Rectal smooth muscle tissue (tissue), 1 donor: ENCODE measurements at regions not wholly inside any gene's neighbourhood (a gene's known extent, or its start where the extent isn't known, plus 50 kb on each side); places are given as distances from the start of the nearest gene placed in this dataset.
"Not testable (repeated sequence)": the region's sequence is repeated elsewhere in the genome, so short reads cannot be mapped to it uniquely, and the experiment has no call there.

ENCODE experiments used
- H3K27ac ChIP-seq: one replicate; pipeline ENCODE4 v1.7.0; 2013; ENCODE audit warnings: low read depth, low read length, inconsistent platforms
- H3K27me3 ChIP-seq: one replicate; pipeline ENCODE4 v1.7.0; 2013; ENCODE audit warnings: low read length; ENCODE audit not compliant: control insufficient read depth, insufficient read depth
- H3K36me3 ChIP-seq: one replicate; pipeline ENCODE4 v1.7.0; 2013; ENCODE audit warnings: low read length; ENCODE audit not compliant: control insufficient read depth, insufficient read depth
- H3K4me1 ChIP-seq: one replicate; pipeline ENCODE4 v1.7.0; 2013; ENCODE audit warnings: low read length; ENCODE audit not compliant: control insufficient read depth, insufficient read depth
- H3K4me3 ChIP-seq: one replicate; pipeline ENCODE4 v1.7.0; 2013; ENCODE audit warnings: low read length
- H3K9ac ChIP-seq: one replicate; pipeline ENCODE4 v1.7.0; 2013; ENCODE audit warnings: low read length

- no peaks in the 10 kb centered on the region for H3K4me1 ChIP-seq
- H3K27ac ChIP-seq: no peak overlapping the region
- H3K4me3 ChIP-seq: no peak overlapping the region
- H3K9ac ChIP-seq: no peak overlapping the region
- H3K36me3 ChIP-seq: no peaks in the 10 kb centered on the region
- H3K27me3 ChIP-seq: no peaks in the 10 kb centered on the region
Measured at GRCh38 chr2:15756882-15757819, 165.5 kb downstream of the DDX1 start.

- no peaks in the 10 kb centered on the region for H3K4me1 ChIP-seq
- no peaks in the 10 kb centered on the region for H3K36me3 ChIP-seq
Measured at GRCh38 chr2:15757820-15758586, 166.3 kb downstream of the DDX1 start.

GRCh38 chr2:15758848-15759247, 167.2 kb downstream of the DDX1 start:
- H3K4me3 ChIP-seq: no peak overlapping the region
- no peak overlapping the region for H3K9ac ChIP-seq
- H3K36me3 ChIP-seq: no peaks in the 10 kb centered on the region
- no peaks in the 10 kb centered on the region for H3K27me3 ChIP-seq
- H3K4me1 ChIP-seq: no peaks in the 10 kb centered on the region
- H3K27ac ChIP-seq: no peak overlapping the region

More at GRCh38 chr2:15757820-15758586, 166.3 kb downstream of the DDX1 start:
- H3K4me3 ChIP-seq: no peak overlapping the region
- H3K27ac ChIP-seq: no peak overlapping the region
- no peaks in the 10 kb centered on the region for H3K27me3 ChIP-seq
- no peak overlapping the region for H3K9ac ChIP-seq

GRCh38 chr2:15759385-15759784, 167.7 kb downstream of the DDX1 start:
- no peaks in the 10 kb centered on the region for H3K36me3 ChIP-seq
- no peak overlapping the region for H3K27ac ChIP-seq
- no peaks in the 10 kb centered on the region for H3K27me3 ChIP-seq
- H3K9ac ChIP-seq: no peak overlapping the region
- H3K4me3 ChIP-seq: no peak overlapping the region
- H3K4me1 ChIP-seq: no peaks in the 10 kb centered on the region

- not testable (repeated sequence) for H3K4me1 ChIP-seq, H3K4me3 ChIP-seq, H3K27ac ChIP-seq, H3K27me3 ChIP-seq, H3K36me3 ChIP-seq, H3K9ac ChIP-seq
Measured at GRCh38 chr2:15759791-15760190, 168.1 kb downstream of the DDX1 start.

GRCh38 chr2:15760232-15760910, 168.7 kb downstream of the DDX1 start:
- H3K4me3 ChIP-seq: no peak overlapping the region
- H3K9ac ChIP-seq: no peak overlapping the region
- no peaks in the 10 kb centered on the region for H3K27me3 ChIP-seq
- no peaks in the 10 kb centered on the region for H3K4me1 ChIP-seq
- H3K36me3 ChIP-seq: no peaks in the 10 kb centered on the region
- H3K27ac ChIP-seq: no peak overlapping the region

- H3K9ac ChIP-seq: no peak overlapping the region
- no peaks in the 10 kb centered on the region for H3K27me3 ChIP-seq
- H3K27ac ChIP-seq: no peak overlapping the region
- H3K4me1 ChIP-seq: no peaks in the 10 kb centered on the region
- H3K4me3 ChIP-seq: no peak overlapping the region
- H3K36me3 ChIP-seq: no peaks in the 10 kb centered on the region
Measured at GRCh38 chr2:15761056-15761455, 169.4 kb downstream of the DDX1 start.

- no peak overlapping the region for H3K27ac ChIP-seq
- H3K4me3 ChIP-seq: no peak overlapping the region
- no peak overlapping the region for H3K9ac ChIP-seq
- no peaks in the 10 kb centered on the region for H3K4me1 ChIP-seq
- no peaks in the 10 kb centered on the region for H3K36me3 ChIP-seq
- no peaks in the 10 kb centered on the region for H3K27me3 ChIP-seq
Measured at GRCh38 chr2:15761910-15762309, 170.2 kb downstream of the DDX1 start.

GRCh38 chr2:15762449-15762848, 170.8 kb downstream of the DDX1 start:
- Histone ChIP-seq H3K27ac (no peak overlapping the region), H3K27me3 (no peaks in the 10 kb centered on the region), H3K36me3 (no peaks in the 10 kb centered on the region), H3K4me3 (no peak overlapping the region), H3K9ac (no peak overlapping the region), H3K4me1 (no peaks in the 10 kb centered on the region)

- Histone ChIP-seq H3K27ac (no peak overlapping the region), H3K27me3 (no peaks in the 10 kb centered on the region)
Measured at GRCh38 chr2:15763106-15763821, 171.6 kb downstream of the DDX1 start.

GRCh38 chr2:15763822-15764682, 172.4 kb downstream of the DDX1 start:
- H3K27ac ChIP-seq: no peak overlapping the region
- H3K36me3 ChIP-seq: no peaks in the 10 kb centered on the region
- H3K9ac ChIP-seq: no peak overlapping the region
- no peaks in the 10 kb centered on the region for H3K4me1 ChIP-seq
- no peak overlapping the region for H3K4me3 ChIP-seq
- no peaks in the 10 kb centered on the region for H3K27me3 ChIP-seq

More at GRCh38 chr2:15763106-15763821, 171.6 kb downstream of the DDX1 start:
- Histone ChIP-seq H3K4me1 (no peaks in the 10 kb centered on the region), H3K36me3 (no peaks in the 10 kb centered on the region), H3K9ac (no peak overlapping the region), H3K4me3 (no peak overlapping the region)
